GM18867 (cell line): ENCODE measurements at regions not wholly inside any gene's neighbourhood (a gene's known extent, or its start where the extent isn't known, plus 50 kb on each side); places are given as distances from the start of the nearest gene placed in this dataset.

ENCODE experiments used
- ATAC-seq: cut with Tn5 transposase; IDR thresholded peaks from one replicate; pipeline ENCODE4 v1.9.1; 2021; ENCODE audit warnings: mild to moderate bottlenecking, moderate library complexity; ENCODE audit not compliant: unreplicated experiment

DNA sequence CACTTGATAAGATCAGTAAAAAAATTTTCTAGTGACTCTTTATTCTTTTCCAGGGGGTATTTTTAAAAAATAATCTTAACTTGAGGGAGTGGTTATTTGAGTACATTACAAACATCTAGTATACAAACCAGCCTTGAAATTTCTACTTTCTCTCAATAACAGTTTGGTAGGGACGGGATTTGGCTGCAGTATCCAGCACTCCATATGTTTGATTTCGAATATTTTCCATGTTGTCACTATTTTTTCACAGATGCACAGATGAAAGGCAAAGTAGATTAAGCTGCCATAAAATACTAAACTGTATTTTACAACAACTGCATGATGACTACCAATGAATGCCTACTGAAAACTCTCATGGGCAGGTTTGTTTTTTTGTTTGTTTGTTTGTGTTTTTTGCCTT is 225.0 kb downstream of the COX7B2 start:
- no peak for ATAC-seq

DNA sequence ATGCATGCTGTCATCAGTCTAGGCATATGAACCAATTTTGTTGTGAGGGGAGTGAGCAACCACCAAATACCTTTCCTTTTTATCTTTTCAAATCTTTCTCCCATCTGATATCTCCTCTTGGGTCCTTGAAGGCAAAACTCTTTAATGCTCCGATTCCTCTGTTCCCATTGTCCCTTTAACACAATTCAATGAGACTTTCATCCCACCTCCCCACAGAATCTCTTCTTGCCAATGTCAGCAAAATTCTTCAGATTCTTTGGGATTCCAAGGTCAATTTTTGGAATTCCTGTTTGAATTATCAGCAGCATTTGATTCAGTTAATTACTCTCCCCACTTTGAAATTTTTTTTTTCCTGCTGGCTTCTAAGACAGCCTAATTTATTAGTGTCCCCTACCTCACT is 232.7 kb downstream of the COX7B2 start:
- ATAC-seq = no peak

DNA sequence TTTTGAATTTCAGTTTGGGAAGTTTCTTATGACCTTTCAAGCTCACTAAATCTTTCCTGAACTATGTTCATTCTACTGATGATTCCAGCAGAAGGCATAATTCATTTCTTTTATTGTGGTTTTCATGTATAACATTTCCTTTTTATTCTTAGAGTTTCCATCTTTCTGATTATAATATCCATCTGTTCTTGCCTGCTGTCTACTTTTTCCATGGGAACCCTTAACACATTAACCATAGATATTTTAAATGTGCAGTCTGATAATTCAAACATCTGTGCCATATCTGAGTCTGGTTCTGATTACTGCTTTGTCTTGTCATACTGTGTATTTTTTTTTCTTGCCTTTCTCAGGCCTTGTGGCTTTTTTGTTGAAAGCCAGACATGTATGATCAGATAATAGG is 234.7 kb downstream of the COX7B2 start:
- no peak for ATAC-seq

DNA sequence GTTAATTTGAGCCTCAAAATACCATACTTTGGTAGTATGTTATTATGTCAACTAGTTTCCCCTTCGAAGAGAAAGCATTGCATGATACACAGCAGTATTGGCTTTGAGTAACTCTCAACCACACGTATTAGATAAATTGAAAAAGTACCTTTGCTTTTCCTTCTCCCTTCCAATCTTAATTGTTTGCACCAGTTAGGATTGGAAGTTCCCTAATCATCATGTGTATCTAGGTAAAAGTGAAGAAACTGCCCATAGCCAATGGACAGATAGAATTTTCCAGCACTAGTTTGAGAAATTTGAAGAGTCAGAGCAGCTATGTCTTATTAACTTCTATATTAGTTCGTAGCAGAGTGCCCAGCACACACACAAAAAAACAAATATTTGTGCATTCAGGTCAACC is 241.3 kb downstream of the COX7B2 start:
- no peak for ATAC-seq

DNA sequence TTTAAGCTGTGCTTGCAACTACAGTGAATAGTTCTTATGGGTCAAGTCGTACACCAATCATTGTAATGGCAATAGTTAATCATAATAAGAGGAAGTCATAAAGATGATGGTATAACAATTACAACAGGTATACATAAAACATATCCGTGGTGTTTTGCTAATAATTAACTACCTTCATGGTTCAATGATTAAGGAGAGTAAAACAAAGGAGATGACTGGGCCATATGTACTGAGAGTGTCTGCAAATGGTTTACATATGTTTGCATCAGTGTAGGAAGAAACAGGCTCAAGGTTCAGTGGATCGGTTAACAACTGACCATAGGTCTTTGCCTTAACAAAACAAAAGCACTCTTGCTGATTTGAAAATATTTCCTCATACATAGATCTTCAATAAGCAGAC is 253.0 kb downstream of the COX7B2 start:
- no peak for ATAC-seq

DNA sequence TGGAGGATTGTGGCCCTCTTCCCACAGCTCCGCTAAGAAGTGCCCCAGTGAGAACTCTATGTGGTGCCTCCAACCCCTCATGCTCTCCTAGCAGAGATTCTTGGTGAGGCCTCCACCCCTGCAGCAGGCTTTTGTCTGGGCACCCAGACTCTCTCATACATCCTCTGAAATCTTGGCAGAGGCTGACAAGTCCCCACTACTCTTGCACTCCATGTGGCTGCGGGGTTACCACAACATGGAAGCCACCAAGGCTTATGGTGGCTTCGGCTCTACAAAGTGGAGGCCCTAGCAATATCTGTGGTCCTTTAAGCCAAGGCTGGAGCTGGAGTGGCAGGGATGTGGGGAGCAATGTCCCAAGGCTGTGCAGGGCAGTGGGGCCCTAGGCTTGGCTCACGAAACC is 255.2 kb downstream of the COX7B2 start:
- no peak for ATAC-seq

DNA sequence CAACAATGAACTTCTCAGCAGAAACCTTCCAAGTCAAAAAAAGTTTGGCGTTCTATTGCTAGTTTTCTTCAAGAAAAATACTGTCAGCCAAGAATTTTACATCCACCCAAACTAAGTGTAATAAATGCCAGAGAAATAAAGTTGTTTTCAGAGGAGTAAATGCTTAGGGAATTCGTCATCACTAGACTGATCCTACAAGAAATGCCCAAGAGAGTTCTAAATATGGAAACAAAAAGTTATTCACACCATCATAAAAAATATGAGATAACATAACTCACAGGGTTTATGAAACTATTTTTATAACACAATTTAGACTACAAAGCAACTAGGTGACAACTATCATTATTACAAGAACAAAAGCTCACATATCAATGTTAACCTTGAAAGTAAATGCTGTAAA is 259.5 kb upstream of the GABRA2 start:
- no peak for ATAC-seq

DNA sequence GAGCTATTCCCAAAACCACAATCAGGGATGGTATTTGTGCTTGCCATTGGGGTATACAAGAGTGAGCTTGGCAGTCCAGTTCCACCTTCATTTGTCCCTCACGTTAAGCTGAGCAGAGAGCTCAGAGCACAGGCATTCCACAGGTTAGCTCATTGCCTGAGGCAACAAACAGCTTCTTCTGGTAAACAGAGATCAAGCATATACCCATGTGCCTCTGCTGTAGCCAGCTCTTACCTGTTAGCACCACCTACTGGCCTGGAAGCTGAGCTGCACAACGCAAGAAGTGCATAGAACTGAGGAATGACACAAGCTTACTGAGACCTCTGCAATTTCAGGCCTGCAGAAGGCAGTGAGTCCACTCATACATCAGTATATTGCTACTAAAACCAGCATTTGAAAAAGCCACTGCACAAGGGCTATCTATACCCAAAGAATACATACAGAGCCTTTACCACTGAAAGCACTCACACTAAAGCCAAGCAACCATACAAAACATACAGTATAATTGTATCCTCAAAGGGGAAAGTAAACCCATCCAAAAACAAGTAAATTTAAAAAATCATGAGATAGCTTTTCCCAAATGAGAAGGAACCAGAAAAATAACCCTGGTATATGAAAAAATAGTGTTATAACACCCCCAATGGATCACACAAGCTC is 258.3 kb upstream of the GABRA2 start:
- ATAC-seq = peak; percentile 98

DNA sequence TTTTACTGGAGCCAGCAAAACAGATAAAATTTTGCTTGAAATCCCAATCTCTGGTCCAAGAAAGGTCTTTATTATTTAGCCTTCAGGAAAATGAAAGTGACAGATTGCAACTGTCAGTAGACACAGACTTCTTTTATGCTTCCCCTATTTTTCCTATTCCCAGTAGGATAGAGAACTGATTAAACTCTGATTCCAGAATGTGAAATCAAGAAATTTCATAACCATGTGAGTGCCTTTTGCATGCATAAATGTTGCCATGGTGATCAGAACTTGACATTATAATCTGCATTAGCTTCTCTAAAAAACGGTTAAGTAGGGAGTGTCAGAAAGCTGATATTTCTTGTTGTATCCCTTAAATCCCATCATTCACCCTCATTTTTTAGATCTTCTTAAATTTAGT is 255.2 kb upstream of the GABRA2 start:
- ATAC-seq = no peak
